T-helper 1 cell treated with Interleukin-12 subunit alpha and Interleukin-12 subunit beta and Interleukin-4 antibody, amounts not matched to agents 30 μg/mL and 1 μg/mL, for 36 hours (primary cell): ENCODE measurements at regions not wholly inside any gene's neighbourhood (a gene's known extent, or its start where the extent isn't known, plus 50 kb on each side); places are given as distances from the start of the nearest gene placed in this dataset.

Source experiments
- H3K27ac Mint-ChIP-seq: one replicate; pipeline ENCODE4 v1.8.0; 2021; ENCODE audit warnings: mild to moderate bottlenecking, mixed read lengths
- H3K27me3 Mint-ChIP-seq: one replicate; pipeline ENCODE4 v1.8.0; 2021; ENCODE audit warnings: low read depth, mixed read lengths
- H3K36me3 Mint-ChIP-seq: one replicate; pipeline ENCODE4 v1.8.0; 2021; ENCODE audit warnings: low read depth, mixed read lengths
- H3K4me1 Mint-ChIP-seq: one replicate; pipeline ENCODE4 v1.8.0; 2021; ENCODE audit warnings: low read depth, mixed read lengths
- H3K4me3 Mint-ChIP-seq: one replicate; pipeline ENCODE4 v1.8.0; 2021; ENCODE audit warnings: mild to moderate bottlenecking, moderate library complexity, mixed read lengths
- H3K9me3 Mint-ChIP-seq: one replicate; pipeline ENCODE4 v1.8.0; 2021; ENCODE audit warnings: mixed read lengths

DNA sequence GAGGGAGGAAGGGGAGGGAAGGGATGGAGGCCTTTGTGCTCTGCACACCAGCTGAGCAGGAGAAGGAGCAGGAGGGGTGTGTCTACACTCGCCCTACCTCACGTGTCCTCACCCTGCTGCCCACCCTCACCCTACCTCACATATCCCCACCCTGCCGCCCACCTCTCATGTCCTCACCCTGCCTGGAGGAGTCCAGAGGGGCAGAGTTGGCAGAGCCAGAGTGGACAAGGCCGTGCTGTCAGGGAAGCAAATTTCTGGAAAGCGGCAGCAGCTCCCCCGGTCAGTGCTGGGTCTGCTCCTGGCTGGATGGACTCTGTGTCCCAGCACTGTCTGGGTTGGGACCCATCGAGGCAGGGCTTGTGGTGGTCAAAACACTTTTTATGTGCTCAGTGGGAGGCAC is 799.6 kb downstream of the BRD1 start:
- H3K27me3 Mint-ChIP-seq, result no peaks in the 10 kb centered on the region
- no peak overlapping the region for H3K27ac Mint-ChIP-seq
- H3K9me3 Mint-ChIP-seq, result no peaks in the 10 kb centered on the region
- no peak overlapping the region for H3K4me3 Mint-ChIP-seq
- no peaks in the 10 kb centered on the region for H3K36me3 Mint-ChIP-seq
- no peaks in the 10 kb centered on the region for H3K4me1 Mint-ChIP-seq

DNA sequence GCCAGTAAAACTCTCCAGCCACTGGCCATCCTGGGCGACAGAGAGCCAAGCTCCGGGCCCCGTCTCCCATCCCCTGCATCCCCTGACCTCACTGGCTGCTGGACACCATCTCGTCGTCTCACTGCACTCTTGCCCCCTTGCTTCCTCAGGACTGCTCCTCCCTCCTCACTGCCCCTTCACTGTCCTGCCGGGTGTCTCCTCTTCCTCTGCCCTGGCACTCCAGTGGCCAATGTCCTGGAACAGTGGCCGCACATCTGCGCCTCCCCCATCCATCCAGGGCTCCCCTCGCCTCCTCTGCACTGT is 800.4 kb downstream of the BRD1 start:
- Mint-ChIP-seq H3K27ac (no peak overlapping the region), H3K4me3 (no peak overlapping the region), H3K36me3 (no peaks in the 10 kb centered on the region), H3K27me3 (no peaks in the 10 kb centered on the region), H3K4me1 (no peaks in the 10 kb centered on the region), H3K9me3 (no peaks in the 10 kb centered on the region)

DNA sequence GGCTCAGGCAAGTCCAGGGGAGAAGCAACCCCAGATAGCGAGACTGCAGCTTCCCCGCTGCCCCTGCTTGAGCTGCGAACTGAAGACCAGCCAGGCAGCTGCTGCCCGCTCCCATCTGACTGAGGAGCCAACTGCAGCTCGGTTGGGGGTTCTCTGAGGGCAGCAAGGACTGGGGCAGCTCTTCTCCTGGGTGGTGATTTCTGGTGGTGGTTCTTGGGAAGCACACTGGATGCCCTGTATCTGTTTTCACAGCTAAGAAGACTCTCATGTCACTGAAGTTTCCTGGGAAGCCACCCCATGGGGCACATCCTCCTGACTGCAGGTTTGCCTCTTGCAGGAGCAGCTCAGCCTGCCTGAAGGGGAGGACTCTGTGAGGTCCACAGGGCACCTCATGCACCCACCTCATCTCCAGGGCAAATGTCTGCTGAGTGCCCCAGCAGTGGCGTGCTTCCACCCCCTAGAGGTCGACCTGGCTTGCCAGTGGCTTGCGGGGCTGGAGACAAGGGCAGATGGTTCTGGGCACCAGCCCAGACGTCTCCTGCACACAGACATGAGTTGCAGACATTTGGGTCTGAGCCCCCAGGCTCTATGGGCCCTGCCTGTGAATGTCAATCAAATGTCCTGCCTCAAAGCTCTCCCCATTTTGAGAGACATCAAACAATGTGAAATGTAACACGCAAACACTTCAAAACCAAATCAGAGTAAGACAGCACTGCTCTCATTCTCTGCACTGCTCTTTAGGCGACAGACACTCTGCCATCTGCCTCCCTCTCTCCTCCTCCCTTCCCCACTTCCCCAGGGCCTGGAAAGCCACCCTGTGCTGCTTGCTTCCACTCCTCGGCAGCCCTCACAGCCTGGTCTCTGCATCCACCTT is 800.9 kb downstream of the BRD1 start:
- H3K9me3 Mint-ChIP-seq, result no peaks in the 10 kb centered on the region
- no peak overlapping the region for H3K27ac Mint-ChIP-seq
- no peaks in the 10 kb centered on the region for H3K4me1 Mint-ChIP-seq
- H3K4me3 Mint-ChIP-seq, result no peak overlapping the region
- no peaks in the 10 kb centered on the region for H3K27me3 Mint-ChIP-seq
- no peaks in the 10 kb centered on the region for H3K36me3 Mint-ChIP-seq

DNA sequence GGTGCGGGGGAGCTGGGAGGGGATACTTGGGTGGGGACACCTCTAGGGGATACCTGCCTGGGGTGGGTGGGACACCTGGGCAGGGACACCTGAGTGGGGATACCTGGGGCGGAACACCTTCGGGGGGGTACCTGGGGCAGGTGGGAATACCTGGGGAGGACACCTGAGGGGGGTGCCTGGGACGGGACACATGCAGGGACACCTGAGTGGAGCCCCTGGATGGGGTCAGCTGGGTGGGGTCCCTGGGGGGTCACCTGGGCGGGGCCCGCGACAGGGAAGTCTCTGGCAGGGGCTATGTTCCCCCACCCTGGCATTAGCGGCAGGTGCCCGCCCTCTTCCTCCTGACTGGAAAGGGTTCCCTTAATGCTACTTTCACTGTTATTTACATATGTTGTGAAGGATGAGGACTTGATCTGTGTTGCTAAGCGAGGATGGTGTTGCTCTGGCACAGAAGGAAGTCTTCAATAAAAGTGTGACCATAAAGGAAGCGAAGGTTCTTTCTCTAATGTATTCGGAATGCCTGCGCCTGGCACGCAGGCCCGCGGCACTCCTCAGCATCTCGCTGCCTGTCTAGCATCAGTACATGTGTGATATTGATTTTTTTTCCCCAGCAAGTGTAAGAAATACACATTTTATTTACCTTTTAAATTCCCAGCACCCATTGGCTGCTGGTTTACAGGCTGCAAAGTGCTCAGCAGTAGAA is 801.7 kb downstream of the BRD1 start:
- H3K27ac Mint-ChIP-seq, result no peak overlapping the region
- H3K9me3 Mint-ChIP-seq, result no peaks in the 10 kb centered on the region
- no peaks in the 10 kb centered on the region for H3K36me3 Mint-ChIP-seq
- no peak overlapping the region for H3K4me3 Mint-ChIP-seq
- H3K27me3 Mint-ChIP-seq, result no peaks in the 10 kb centered on the region
- no peaks in the 10 kb centered on the region for H3K4me1 Mint-ChIP-seq

GRCh38 chr22:49024775-49025440 is 802.8 kb downstream of the BRD1 start:
- Mint-ChIP-seq H3K27ac (no peak overlapping the region), H3K4me1 (no peaks in the 10 kb centered on the region), H3K9me3 (no peaks in the 10 kb centered on the region), H3K36me3 (no peaks in the 10 kb centered on the region), H3K4me3 (no peak overlapping the region), H3K27me3 (no peaks in the 10 kb centered on the region)

GRCh38 chr22:49023879-49024774 is 803.5 kb downstream of the BRD1 start:
- H3K4me3 Mint-ChIP-seq, result no peak overlapping the region
- H3K9me3 Mint-ChIP-seq, result no peaks in the 10 kb centered on the region
- no peak overlapping the region for H3K27ac Mint-ChIP-seq
- H3K27me3 Mint-ChIP-seq, result no peaks in the 10 kb centered on the region
- no peaks in the 10 kb centered on the region for H3K36me3 Mint-ChIP-seq
- no peaks in the 10 kb centered on the region for H3K4me1 Mint-ChIP-seq

DNA sequence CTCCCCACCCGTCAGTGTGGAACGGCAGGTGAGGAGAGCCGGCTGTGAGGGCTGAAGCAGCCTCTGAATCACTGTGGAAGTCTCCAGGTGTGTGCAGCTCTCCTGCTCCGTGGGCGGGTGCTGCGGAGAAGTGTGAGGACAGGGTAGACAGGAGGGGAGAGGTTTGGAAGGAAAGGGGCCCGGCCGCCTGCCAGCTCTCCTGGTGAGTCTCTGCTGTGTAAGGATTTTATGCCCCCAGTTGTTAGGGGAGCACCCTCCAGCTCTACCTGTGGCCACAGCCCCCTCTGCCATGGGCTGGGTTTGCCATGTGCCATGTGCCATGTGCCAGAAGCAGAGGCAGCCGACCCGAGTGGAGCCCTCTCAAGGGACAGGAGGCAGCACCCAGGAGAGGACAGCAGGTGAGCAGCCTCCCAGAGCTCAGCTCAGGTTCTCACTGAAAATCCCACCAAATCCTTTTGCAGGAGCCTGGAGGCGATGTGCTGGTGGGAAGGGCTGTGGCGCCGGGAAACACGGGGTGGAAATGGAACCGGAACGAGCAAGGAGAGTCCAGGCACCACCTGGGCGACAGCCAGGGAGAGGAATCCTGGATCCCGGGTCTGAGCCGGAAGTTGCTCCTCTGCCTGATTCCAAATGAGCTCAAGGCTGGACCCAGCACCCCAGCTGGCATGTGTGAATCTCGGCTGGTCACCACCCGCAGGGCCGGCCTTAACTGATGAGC is 804.4 kb downstream of the BRD1 start:
- H3K27ac Mint-ChIP-seq, result no peak overlapping the region
- no peaks in the 10 kb centered on the region for H3K9me3 Mint-ChIP-seq
- no peaks in the 10 kb centered on the region for H3K27me3 Mint-ChIP-seq
- no peaks in the 10 kb centered on the region for H3K4me1 Mint-ChIP-seq
- no peak overlapping the region for H3K4me3 Mint-ChIP-seq
- no peaks in the 10 kb centered on the region for H3K36me3 Mint-ChIP-seq

DNA sequence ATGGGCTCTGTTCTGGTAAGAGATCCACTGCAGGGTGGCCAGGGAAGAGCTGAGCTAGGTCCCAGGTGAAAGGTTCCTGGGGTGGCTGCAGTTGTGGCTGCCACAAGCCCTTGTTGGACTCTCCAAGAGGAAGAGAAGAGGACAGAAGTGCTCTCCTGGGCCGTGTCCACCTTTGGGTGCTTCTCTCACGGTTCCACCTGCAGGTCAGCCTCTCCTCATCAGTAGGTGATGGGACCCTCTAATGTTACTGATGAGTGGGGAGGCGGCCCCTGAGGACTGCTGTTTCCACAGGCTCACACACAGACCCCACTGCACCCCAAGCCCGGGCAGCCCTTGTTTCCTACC is 804.9 kb downstream of the BRD1 start:
- Mint-ChIP-seq H3K27me3 (no peaks in the 10 kb centered on the region), H3K27ac (no peak overlapping the region), H3K9me3 (no peaks in the 10 kb centered on the region), H3K4me3 (no peak overlapping the region), H3K36me3 (no peaks in the 10 kb centered on the region), H3K4me1 (no peaks in the 10 kb centered on the region)

DNA sequence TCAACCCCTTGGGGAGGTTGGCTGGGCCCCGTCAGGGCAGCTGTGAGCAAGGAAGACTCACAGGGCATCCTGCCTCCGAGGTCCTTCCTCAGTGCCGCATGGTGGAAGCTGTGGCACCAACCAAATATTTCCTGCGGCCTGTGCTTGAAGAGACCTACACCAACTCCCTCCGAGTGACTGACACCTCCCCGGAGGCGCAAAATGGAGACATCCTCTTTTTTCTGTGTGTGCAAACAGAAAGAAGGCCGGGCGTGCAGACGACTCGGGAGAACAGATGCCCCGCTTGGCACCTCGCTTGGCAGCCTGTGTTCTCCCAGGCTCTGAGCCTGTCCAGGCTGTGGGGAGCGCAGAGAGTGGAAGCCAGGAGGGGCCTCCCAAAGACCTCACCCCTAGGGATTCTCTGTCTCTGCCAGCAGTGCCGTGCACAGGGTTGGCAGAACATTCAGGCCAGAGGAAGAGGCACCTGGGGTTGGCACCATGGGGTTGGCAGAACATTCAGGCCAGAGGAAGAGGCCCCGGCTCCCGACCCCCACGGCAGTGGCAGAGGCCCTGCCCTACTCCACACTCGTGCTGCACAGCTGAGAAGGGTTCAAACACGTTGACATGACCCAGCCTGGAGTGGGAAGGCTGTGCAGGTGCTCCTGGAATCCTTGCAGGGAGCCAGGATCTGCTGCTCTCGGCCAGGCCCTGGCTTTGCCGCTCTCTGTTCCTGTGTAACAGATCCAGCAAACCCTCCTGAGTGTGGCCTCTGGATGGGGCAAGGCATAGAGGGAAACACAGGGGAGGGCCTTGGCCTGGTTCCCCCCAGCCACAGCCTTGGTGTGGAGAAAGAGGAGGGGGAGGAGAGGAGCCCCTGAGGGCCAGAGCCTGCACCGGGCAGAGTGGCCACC is 805.5 kb downstream of the BRD1 start:
- Mint-ChIP-seq H3K27me3 (no peaks in the 10 kb centered on the region), H3K4me1 (no peaks in the 10 kb centered on the region), H3K36me3 (no peaks in the 10 kb centered on the region), H3K4me3 (no peak overlapping the region), H3K27ac (no peak overlapping the region), H3K9me3 (no peaks in the 10 kb centered on the region)

GRCh38 chr22:49021131-49021925 is 806.3 kb downstream of the BRD1 start:
- Mint-ChIP-seq H3K4me3 (no peak overlapping the region), H3K9me3 (no peaks in the 10 kb centered on the region), H3K27me3 (no peaks in the 10 kb centered on the region), H3K27ac (no peak overlapping the region), H3K36me3 (no peaks in the 10 kb centered on the region), H3K4me1 (no peaks in the 10 kb centered on the region)

DNA sequence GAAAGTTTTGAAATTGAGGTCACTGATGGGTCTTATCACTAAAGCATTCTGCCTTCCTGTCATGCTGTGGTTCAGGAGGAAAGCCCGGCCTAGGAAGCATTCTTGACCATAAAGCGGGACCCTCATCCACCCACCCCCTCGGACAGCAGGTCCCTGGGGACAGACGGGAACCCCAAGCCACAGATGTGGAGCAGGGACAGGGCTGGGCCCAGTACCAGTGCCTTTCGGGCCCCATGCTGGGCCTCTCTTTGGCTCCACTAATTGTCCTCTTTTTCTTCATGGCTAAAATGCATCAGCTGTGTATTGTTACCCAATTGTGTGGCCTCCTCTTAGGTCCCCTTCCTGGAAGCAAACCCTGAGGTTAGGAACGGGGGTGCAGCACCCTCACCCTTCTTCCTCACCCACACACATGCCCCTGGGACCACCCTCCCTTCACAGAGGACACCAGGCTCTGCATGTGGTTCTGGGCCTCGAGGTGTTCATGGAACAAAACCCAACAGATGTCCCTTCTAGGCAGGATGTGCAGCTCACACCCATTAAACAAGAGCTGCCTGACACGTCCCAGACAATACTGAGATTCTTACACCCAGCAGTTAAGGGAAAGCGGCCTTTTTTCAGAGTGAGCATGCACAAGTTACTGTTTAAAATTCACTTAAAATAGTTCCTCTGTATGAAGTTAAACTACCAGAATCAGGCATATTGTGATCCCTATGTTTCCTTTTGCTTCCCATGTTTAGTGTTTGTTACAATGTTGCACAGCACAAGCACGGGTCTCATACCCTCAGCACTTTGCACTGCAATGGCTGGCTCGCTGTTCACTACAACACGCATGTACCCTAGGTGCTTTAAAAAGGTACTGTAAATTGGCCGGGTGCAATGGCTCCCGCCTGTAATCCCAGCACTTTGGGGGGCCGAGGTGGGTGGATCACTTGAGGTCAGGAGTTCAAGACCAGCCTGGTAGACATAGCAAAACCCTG is 807.6 kb downstream of the BRD1 start:
- H3K4me1 Mint-ChIP-seq, result no peaks in the 10 kb centered on the region
- H3K4me3 Mint-ChIP-seq, result no peak overlapping the region
- no peaks in the 10 kb centered on the region for H3K9me3 Mint-ChIP-seq
- H3K27me3 Mint-ChIP-seq, result no peaks in the 10 kb centered on the region
- no peaks in the 10 kb centered on the region for H3K36me3 Mint-ChIP-seq
- no peak overlapping the region for H3K27ac Mint-ChIP-seq

DNA sequence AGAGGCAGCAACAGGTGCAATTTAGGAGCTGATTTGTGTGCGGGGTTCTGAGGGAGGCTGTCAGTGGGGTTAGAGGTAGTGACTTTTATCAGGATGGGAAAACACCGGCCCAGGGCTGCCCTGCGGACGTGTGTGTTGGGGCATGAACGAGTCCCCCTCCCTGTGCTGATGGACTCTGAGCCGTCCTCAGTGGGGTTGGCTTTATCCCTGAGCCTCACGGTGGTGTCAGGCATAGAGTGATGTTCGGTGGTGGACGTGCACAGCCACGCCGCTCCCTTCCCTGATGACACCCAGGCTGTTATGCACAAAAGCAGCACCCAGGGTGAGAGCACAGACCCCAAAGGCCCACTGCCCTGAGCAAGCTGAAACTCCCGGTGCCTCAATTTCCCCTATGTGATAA is 809.1 kb downstream of the BRD1 start:
- H3K27me3 Mint-ChIP-seq, result no peaks in the 10 kb centered on the region
- no peaks in the 10 kb centered on the region for H3K9me3 Mint-ChIP-seq

More for the DNA sequence above, 809.1 kb downstream of the BRD1 start:
- H3K27ac Mint-ChIP-seq, result no peak overlapping the region
- no peaks in the 10 kb centered on the region for H3K4me1 Mint-ChIP-seq
- H3K4me3 Mint-ChIP-seq, result no peak overlapping the region
- H3K36me3 Mint-ChIP-seq, result no peaks in the 10 kb centered on the region
